ENCODE measurements at regions not wholly inside any gene's neighbourhood (a gene's known extent, or its start where the extent isn't known, plus 50 kb on each side); places are given as distances from the start of the nearest gene placed in this dataset.
"Not testable (repeated sequence)": the region's sequence is repeated elsewhere in the genome, so short reads cannot be mapped to it uniquely, and the experiment has no call there.

DNA sequence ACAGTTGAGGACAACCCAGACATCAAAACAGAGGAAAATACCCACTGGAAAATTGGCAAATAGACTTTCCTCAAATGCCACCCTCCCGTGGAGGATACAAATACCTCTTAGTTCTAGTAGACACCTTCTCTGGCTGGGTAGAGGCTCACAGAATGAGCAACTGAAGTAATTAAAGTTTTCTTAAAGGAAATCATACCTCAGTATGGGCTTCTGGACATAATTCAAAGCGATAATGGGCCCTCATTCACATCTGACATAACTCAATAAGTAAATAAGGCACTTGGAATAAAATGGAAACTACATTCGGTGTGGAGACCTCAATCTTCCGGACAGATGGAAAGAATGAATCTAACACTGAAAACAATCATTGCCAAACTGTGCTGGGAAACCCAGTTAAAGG is 115.2 kb upstream of the PLCL2 start:
- no peak for DNase-seq (ENCODE audit: low spot score)

- no peak for DNase-seq (ENCODE audit: low spot score)
Observed at GRCh38 chr3:16770021-16770420, 114.7 kb upstream of the PLCL2 start.

GRCh38 chr3:16770792-16771191 is 114.0 kb upstream of the PLCL2 start:
- no peak for DNase-seq (ENCODE audit: low spot score)

DNA sequence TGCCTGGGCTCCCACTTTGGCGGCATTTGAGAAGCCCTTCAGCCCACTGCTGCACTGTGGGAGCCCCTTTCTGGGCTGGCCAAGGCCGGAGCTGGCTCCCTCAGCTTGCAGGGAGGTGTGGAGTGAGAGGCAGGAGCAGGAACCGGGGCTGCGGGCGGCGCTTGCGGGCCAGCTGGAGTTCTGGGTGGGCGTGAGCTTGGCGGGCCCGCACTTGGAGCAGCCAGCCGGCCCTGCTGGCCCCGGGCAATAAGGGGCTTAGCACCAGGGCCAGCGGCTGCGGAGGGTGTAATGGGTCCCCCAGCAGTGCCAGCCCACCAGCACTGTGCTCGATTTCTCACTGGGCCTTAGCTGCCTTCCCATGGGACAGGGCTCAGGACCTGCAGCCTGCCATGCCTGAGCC is 111.2 kb upstream of the PLCL2 start:
- not testable (repeated sequence) for DNase-seq (ENCODE audit: low spot score)

- not testable (repeated sequence) for DNase-seq (ENCODE audit: low spot score)
Observed at GRCh38 chr3:16774536-16774935, 110.2 kb upstream of the PLCL2 start.

DNA sequence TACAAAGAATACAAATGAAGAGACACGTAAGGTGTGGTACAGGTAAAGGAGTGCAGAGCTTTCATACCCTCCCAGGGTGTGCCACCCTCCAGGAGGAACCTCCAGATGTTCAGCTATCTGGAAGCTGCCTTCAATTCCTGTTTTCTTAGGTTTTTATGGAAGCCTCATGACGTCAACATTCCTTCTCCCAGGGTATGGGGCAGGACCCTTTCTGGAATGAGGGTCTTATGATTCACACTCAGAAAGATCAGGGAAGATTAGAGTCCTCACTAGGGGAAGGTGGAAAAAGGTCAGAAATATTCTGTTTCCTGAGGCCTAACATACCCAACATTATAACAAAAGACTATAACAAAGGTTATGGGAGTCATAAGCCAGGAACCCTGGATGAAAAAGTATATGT is 99.8 kb upstream of the PLCL2 start:
- no peak for DNase-seq (ENCODE audit: low spot score)

GRCh38 chr3:16785465-16785864 is 99.3 kb upstream of the PLCL2 start:
- DNase-seq (ENCODE audit: low spot score): no peak

- DNase-seq (ENCODE audit: low spot score): no peak
Observed at GRCh38 chr3:16788440-16789056, 96.2 kb upstream of the PLCL2 start.

- no peak for DNase-seq (ENCODE audit: low spot score)
Observed at GRCh38 chr3:16789344-16790120, 95.2 kb upstream of the PLCL2 start.

DNA sequence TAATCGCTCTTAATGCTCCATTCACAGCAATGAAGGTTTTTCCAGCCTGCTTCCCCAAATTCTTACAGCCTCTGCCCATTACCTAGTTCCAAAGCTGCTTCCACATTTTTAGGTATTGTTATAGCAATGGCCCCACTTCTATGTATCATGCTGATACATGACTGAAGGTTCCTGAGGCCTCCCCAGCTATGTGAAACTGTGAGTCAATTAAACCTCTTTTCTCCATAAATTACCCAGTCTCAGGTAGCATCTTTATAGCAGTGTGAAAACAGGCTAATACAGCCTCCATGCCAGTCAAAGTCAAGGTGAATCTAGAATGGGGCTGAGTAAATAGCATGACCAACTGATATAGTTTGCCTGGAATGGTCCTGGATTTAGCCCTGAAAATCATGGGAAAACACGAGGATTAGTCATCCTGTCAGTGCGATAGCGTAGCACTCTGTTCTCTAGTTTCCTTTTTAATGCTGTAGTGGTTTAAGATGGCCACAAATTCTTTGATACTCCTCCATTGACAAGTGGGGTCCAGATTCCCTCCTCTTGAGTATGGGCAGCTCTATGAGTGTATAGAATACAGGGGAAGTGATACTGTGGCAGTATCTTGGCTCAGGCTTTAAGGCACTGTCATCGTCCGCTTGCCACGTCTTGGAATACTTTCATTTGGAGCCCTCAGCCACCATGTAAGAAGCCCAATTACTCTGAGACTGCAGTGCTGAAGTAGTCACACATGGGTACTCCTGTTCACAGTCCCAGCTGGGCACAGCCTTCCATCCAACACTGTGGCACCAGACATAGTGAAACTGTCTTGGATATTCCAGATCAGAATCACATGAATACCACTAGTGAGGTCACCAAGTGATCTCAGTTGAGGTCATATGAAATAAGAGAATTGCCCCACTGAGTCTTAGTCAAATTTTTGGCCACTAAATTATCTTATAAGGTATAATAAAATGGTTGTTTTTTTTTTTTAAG is 94.0 kb upstream of the PLCL2 start:
- no peak for DNase-seq (ENCODE audit: low spot score)

DNA sequence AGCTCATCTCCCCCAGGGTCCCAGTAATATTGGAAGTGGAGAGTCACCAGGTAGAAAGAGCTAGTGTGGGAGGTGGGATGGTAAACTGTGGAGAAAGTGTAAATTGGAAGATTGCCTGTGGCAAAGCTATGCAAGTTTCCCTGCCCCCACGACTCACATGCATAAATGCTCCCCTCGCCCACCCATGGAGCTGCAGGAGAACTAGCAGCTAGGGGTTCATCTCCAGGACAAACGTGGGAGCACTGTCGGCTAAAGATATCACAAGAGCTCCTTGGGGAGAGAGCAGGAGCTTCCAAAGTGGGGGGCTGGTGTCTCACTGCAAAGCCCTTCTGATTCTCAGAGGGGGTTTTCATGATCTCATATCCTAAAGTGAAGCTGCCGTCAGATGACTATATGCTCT is 91.4 kb upstream of the PLCL2 start:
- DNase-seq (ENCODE audit: low spot score): no peak

GRCh38 chr3:16794257-16794656 is 90.5 kb upstream of the PLCL2 start:
- DNase-seq (ENCODE audit: low spot score): no peak

- DNase-seq (ENCODE audit: low spot score): no peak
Observed at GRCh38 chr3:16795581-16795980, 89.2 kb upstream of the PLCL2 start.

DNA sequence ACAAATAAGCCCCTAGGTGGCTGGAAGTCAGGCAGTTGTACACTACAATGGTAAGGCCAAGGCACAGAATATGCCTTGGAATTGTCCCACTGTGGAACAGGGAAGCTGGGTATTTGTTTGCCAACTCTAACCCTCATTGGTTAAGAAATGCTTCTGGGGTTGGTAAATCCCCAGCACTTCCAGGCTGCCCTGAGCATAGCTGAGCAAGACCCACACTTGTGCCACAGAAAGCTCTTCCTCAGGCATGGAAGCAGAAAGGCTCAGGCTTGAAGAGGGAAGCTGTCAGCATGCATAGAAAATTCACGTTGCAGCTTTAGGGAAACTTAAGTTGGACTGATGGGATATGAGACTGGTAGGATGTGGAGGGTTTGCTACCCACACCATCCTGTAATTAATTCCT is 86.9 kb upstream of the PLCL2 start:
- DNase-seq (ENCODE audit: low spot score): no peak

DNA sequence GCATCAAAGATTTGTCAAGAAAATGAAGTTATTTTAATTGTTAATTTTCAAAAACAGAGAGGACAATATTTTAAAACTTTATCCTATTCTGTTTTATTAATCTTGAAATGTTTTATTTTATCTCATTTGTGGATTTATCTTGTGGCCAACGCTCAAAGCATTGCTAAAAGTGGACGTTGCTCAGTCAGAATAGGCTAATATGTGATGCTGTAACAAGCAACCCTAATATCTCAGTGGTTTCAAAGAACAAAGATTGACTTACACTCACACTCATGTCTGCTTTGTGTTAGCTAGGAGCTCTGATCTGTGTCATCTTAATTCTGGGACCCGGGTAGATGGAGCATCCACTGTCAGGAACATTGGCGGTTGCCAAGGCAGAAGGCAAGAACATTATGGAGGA is 86.0 kb upstream of the PLCL2 start:
- DNase-seq (ENCODE audit: low spot score): no peak

- DNase-seq (ENCODE audit: low spot score): no peak
Observed at GRCh38 chr3:16800361-16800760, 84.4 kb upstream of the PLCL2 start.

- DNase-seq (ENCODE audit: low spot score): no peak
Observed at GRCh38 chr3:16801223-16801622, 83.5 kb upstream of the PLCL2 start.

DNA sequence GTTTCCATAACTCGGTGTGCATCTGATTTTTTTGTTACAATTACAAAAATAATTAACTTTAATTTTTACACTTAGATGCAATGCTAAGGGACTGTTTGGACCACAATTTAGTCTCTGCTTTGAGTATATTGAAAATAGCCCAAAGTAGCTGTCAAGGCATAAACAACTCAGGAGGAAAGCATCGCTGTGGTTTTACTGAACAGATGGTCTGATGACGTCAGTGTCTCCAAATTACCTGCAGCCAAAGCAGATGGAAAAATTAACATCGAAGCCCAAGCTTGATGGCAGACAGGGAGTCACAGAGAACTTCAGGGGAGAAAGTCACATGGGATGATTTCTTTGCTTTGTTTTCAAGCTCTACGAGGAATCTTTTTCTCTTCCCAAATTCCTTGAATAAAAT is 83.1 kb upstream of the PLCL2 start:
- no peak for DNase-seq (ENCODE audit: low spot score)

GRCh38 chr3:16802389-16802788 is 82.4 kb upstream of the PLCL2 start:
- no peak for DNase-seq (ENCODE audit: low spot score)

- no peak for DNase-seq (ENCODE audit: low spot score)
Observed at GRCh38 chr3:16803019-16803418, 81.7 kb upstream of the PLCL2 start.

DNA sequence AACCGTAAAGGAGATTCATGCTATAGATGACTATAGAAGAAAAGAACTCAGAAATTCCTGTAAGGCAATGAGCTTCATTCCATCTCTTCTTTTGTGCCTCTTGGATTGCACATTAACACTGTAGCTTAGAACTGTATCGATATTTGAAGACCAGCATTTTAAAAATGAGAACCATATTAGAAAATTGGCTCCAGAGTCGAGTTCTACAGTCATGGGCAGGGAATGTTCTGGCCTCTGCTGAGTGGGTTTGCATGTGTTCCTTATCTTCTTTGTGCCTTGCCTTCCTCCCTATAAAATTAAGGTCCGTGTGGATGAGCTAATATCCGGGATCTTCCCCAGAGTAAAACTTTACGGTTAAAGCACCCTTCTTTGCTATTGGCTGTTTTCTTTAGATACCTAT is 77.4 kb upstream of the PLCL2 start:
- no peak for DNase-seq (ENCODE audit: low spot score)

DNA sequence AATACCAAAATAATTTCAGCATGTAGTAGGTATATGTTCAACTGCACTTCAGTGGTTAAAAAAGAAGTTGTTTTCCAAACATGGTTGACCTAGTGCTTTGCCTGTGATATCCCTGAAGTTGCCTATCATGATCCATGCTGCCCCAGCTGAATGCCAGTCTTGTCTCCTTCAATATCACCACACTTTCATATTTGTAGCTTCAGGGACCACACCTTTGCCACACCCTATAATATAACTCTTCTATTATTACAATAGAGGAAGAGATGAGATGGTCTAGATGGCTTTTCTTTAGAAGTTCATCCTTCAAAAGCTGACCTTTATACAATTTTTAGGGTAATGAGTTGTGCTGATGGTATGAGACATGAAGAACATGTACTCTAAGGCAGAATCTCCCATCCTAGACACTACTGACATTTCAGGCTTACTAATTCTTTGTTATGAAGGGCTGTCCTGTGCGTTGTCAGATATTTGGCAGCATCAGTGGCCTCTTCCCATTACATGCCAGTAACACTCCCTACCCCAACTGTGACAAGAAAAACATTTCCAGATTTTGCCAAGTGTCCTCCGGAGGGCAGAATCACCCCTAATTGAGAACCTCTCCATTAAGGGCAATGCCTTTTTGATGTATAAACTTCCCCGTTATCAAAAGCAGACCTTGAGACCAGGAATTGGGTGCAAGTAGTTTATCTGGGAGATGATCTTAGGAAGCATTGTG is 76.2 kb upstream of the PLCL2 start:
- DNase-seq (ENCODE audit: low spot score): no peak
